ENCODE measurements at regions not wholly inside any gene's neighbourhood (a gene's known extent, or its start where the extent isn't known, plus 50 kb on each side); places are given as distances from the start of the nearest gene placed in this dataset.

DNA sequence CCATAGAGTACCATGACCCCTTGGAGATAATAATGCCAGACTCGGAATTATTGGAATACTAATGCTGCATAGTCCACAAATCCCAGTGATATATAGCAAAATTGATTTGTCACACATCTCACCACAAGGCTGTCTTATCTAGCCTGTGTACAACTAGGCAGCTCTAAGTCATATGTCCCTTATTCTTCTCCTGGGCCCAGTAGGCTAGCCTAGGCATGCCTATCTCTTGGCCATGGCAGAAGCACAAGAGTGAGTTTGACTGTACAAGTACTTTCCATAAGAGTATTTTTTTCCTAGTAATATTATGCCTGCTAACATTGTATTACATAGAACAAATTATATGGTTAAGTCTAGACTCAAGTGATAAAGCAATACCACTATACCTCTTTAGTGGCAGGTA, 1122.1 kb upstream of the SEL1L start (continued):
- TF ChIP-seq REST (IDR thresholded peaks at IDR 0.05; ENCODE audit: unreplicated experiment) (no peak), CREB1 (CRISPR knock-in tag; IDR thresholded peaks at IDR 0.05; ENCODE audit: low read depth) (no peak), NANOG (IDR thresholded peaks at IDR 0.05; ENCODE audit: borderline replicate concordance) (no peak), JUNB (IDR thresholded peaks at IDR 0.05; ENCODE audit: unreplicated experiment) (no peak), EZH2 (IDR thresholded peaks at IDR 0.05; ENCODE audit: low read depth, unreplicated experiment) (no peak)

DNA sequence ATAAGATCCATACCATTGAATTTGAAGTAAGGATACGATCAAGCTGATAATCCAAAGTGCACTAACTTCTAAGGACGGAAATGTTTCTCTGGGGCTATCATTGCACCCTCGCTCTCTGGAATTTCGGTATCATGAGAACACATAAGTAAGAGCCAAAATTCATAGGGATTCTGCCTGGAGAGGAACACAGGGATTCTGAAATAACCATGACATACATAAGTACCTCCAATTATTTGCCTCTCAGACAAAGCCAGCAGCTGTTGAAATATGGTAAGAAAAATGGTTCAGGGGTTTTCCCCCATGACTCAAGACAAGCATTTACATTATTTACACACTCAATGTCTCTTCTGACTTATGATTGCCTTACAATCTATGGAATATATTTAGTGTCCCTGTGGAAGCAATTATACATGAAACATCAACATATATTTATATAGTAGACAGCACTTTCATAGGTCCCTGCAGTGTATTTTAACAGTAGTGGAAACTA, 1123.6 kb upstream of the SEL1L start:
- Mint-ChIP-seq H3K27ac (no peak overlapping the region), H3K27me3 (ENCODE audit: insufficient read depth, low read depth, poor library complexity) (no peaks in the 10 kb centered on the region), H3K9me3 (peaks cover 70% of the 10 kb centered on the region), H3K36me3 (ENCODE audit: low read depth) (peaks cover 5% of the 10 kb centered on the region; the same call in 1 of the 3 replicates), H3K4me3 (no peak overlapping the region), H3K4me1 (no peaks in the 10 kb centered on the region)
- no peak overlapping the region for H3K27ac ChIP-seq (ENCODE audit: low read depth)
- no peaks in the 10 kb centered on the region for H3K36me3 ChIP-seq (ENCODE audit: insufficient read depth)
- H3K4me2 ChIP-seq = no peak overlapping the region
- no peaks in the 10 kb centered on the region for H3K9me2 ChIP-seq (ENCODE audit: insufficient read depth)
- no peaks in the 10 kb centered on the region for H3K79me2 ChIP-seq (replicated peaks; ENCODE audit: insufficient read depth)
- DNase-seq (ENCODE audit: low spot score) = no peak
- H2AFZ ChIP-seq = no peak overlapping the region
- H3K4me1 ChIP-seq (ENCODE audit: insufficient read depth) = no peaks in the 10 kb centered on the region
- no peak overlapping the region for H3K4me3 ChIP-seq
- H3F3A ChIP-seq (replicated peaks; ENCODE audit: low read depth) = no peaks in the 10 kb centered on the region
- H3K27me3 ChIP-seq (ENCODE audit: insufficient read depth) = no peaks in the 10 kb centered on the region
- TF ChIP-seq NANOG (IDR thresholded peaks at IDR 0.05; ENCODE audit: borderline replicate concordance) (no peak), EZH2phosphoT487 (IDR thresholded peaks at IDR 0.05; ENCODE audit: unreplicated experiment) (no peak), REST (IDR thresholded peaks at IDR 0.05; ENCODE audit: unreplicated experiment) (no peak)
- H4K20me1 ChIP-seq (replicated peaks; ENCODE audit: insufficient read depth) = no peaks in the 10 kb centered on the region
- ATAC-seq = no peak

DNA sequence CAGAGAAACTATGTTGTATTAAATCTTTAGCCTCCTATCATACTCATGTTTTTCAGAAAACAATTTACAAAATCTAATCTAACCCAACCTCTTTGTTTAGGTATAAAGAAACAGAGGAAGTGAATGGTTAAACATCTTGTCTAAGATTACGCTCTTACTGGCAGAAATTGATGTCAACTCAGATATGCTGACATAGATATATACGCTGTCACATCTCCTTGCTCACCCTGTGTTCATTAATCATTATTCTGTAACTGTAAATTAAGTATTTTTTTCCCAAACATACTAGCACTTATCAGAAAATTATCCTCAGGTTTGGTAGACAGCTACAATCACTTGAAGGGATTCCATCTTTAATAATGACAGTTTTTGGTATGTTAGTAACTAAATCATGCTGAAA, 1127.6 kb upstream of the SEL1L start:
- Histone ChIP-seq H3K36me3 (ENCODE audit: insufficient read depth) (no peaks in the 10 kb centered on the region), H2AFZ (no peak overlapping the region), H3K27me3 (ENCODE audit: insufficient read depth) (no peaks in the 10 kb centered on the region), H4K20me1 (replicated peaks; ENCODE audit: insufficient read depth) (no peaks in the 10 kb centered on the region), H3K4me2 (no peak overlapping the region), H3F3A (replicated peaks; ENCODE audit: low read depth) (no peaks in the 10 kb centered on the region), H3K4me3 (no peak overlapping the region), H3K4me1 (ENCODE audit: insufficient read depth) (no peaks in the 10 kb centered on the region), H3K79me2 (replicated peaks; ENCODE audit: insufficient read depth) (no peaks in the 10 kb centered on the region), H3K9me2 (ENCODE audit: insufficient read depth) (no peaks in the 10 kb centered on the region), H3K27ac (ENCODE audit: low read depth) (no peak overlapping the region)
- H3K36me3 Mint-ChIP-seq (ENCODE audit: low read depth) = peaks cover 3% of the 10 kb centered on the region; the same call in 1 of the 3 replicates
- no peak overlapping the region for H3K27ac Mint-ChIP-seq
- no peaks in the 10 kb centered on the region for H3K4me1 Mint-ChIP-seq
- ATAC-seq (no peak), DNase-seq (ENCODE audit: low spot score) (no peak)
- peaks cover 82% of the 10 kb centered on the region for H3K9me3 Mint-ChIP-seq
- TF ChIP-seq ZNF331 (CRISPR knock-in tag; IDR thresholded peaks at IDR 0.05; ENCODE audit: low read depth) (no peak), ZNF114 (CRISPR knock-in tag; IDR thresholded peaks at IDR 0.05) (no peak), EZH2 (IDR thresholded peaks at IDR 0.05; ENCODE audit: low read depth, unreplicated experiment) (no peak)
- H3K4me3 Mint-ChIP-seq = no peak overlapping the region
- H3K27me3 Mint-ChIP-seq (ENCODE audit: insufficient read depth, low read depth, poor library complexity) = no peaks in the 10 kb centered on the region

Data from GM23338 (cell line).